HL-60 (cell line): ENCODE measurements at regions not wholly inside any gene's neighbourhood (a gene's known extent, or its start where the extent isn't known, plus 50 kb on each side); places are given as distances from the start of the nearest gene placed in this dataset.

Experiments
- DNase-seq, 2 experiments: peaks; one replicate each; pipeline ENCODE4 v3.0.0-alpha.2; 2010 to 2020; ENCODE audit warnings: low read depth in 1 of 2, low spot score in 1 of 2
- H3K27ac ChIP-seq: fragments of 250-450 bp; sonication (Bioruptor Pico); replicated peaks from 2 replicates; pipeline ENCODE4 v1.5.1; 2020; ENCODE audit warnings: mild to moderate bottlenecking, moderate library complexity
- H3K27me3 ChIP-seq: fragments of 250-450 bp; sonication (Bioruptor Pico); 2 replicates; pipeline ENCODE4 v1.5.1; 2021; ENCODE audit warnings: mild to moderate bottlenecking, moderate library complexity; ENCODE audit not compliant: insufficient read depth, poor library complexity, severe bottlenecking
- H3K4me3 ChIP-seq: replicated peaks from 2 replicates; pipeline ENCODE4 v1.5.1; 2011; ENCODE audit warnings: mild to moderate bottlenecking, control low read depth, low read length; ENCODE audit not compliant: insufficient read depth
- GABPA ChIP-seq: IDR thresholded peaks from 2 replicates; pipeline ENCODE4 v1.6.1; 2012; ENCODE audit warnings: low read depth
- POLR2AphosphoS5 ChIP-seq: IDR thresholded peaks from 2 replicates; pipeline ENCODE4 v1.6.1; 2012; ENCODE audit warnings: low read depth
- REST ChIP-seq: IDR thresholded peaks from 2 replicates; pipeline ENCODE4 v1.6.1; 2012; ENCODE audit warnings: low read depth; ENCODE audit not compliant: insufficient replicate concordance
- SPI1 ChIP-seq: IDR thresholded peaks from 2 replicates; pipeline ENCODE4 v1.6.1; 2012; ENCODE audit warnings: low read depth, mild to moderate bottlenecking, borderline replicate concordance
- TF ChIP-seq, protein P1 (sequence below): IDR thresholded peaks from one replicate; pipeline ENCODE4 v1.5.1; 2011; ENCODE audit warnings: low read length, control low read depth, inconsistent platforms; ENCODE audit not compliant: insufficient read depth

DNA sequence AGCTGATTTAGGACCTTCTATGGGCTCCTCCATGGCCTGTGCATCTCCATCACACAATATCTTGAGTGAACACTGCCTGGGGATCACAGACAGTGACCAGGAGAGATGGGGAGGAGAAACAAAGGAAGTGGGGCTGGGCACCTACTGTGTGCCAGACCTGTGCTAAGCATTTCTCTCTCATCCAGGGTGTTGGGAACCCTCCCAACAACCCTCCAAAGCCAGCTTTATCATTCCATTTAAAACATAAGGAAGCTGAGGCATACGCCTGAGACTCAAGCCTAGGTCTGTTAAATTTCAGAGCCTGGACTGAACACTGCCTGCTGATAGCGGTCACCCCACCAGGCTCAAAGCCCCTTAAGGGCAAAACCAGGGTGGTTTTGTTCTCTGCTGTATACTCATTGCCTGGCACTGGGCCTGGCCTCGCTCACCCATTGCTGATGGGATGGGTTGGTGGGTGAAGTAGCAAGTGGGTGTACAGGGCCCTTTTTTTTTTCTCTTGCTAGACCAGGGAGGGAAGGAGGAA is 130.1 kb downstream of the MN1 start:
- TF ChIP-seq POLR2AphosphoS5 (no peak), REST (no peak), SPI1 (no peak), GABPA (no peak)
- TF ChIP-seq, protein P1, sequence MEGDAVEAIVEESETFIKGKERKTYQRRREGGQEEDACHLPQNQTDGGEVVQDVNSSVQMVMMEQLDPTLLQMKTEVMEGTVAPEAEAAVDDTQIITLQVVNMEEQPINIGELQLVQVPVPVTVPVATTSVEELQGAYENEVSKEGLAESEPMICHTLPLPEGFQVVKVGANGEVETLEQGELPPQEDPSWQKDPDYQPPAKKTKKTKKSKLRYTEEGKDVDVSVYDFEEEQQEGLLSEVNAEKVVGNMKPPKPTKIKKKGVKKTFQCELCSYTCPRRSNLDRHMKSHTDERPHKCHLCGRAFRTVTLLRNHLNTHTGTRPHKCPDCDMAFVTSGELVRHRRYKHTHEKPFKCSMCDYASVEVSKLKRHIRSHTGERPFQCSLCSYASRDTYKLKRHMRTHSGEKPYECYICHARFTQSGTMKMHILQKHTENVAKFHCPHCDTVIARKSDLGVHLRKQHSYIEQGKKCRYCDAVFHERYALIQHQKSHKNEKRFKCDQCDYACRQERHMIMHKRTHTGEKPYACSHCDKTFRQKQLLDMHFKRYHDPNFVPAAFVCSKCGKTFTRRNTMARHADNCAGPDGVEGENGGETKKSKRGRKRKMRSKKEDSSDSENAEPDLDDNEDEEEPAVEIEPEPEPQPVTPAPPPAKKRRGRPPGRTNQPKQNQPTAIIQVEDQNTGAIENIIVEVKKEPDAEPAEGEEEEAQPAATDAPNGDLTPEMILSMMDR = no peak
- no peak overlapping the region for H3K27ac ChIP-seq

DNA sequence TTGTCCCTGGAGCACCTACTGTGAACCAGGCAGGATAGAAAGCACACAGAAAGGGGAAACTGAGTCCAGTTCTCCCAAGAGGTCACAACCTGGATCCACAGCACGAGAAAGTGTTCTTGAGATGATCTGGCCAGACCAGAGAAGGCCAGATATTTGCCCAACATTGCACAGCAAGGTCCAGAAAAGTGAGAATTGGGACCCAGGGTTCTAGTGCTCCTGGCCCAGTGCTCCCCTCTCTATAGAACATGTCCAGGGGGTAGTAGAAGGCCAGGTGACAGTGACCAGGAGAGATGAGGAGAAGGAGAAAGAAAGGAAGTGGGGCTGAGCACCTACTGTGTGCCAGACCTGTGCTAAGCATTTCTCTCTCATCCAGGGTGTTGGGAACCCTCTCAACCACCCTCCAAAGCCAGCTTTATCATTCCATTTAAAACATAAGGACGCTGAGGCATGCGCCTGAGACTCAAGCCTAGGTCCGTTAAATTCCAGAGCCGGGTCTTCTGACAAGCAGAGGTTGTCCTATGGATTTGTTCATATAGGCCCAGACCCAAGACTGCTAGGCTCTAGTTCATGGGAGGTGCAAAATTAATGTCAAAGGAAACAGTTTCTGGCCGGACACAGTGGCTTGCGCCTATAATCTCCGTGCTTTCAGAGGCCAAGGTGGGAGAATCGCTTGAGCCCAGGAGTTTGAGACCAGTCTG is 128.7 kb downstream of the MN1 start:
- H3K27ac ChIP-seq = no peak overlapping the region
- no peak for TF ChIP-seq POLR2AphosphoS5
- TF ChIP-seq GABPA = no peak
- no peak for TF ChIP-seq REST
- no peak for TF ChIP-seq SPI1
- TF ChIP-seq, protein P1 = no peak
- no peak for DNase-seq
- no peaks in the 10 kb centered on the region for H3K27me3 ChIP-seq
- H3K4me3 ChIP-seq = no peak overlapping the region

More for the DNA sequence above, 130.1 kb downstream of the MN1 start:
- Histone ChIP-seq H3K4me3 (no peak overlapping the region), H3K27me3 (no peaks in the 10 kb centered on the region)
- no peak for DNase-seq

- no peak for TF ChIP-seq GABPA
- H3K27ac ChIP-seq = no peak overlapping the region
- H3K4me3 ChIP-seq = no peak overlapping the region
- no peak for DNase-seq
- no peaks in the 10 kb centered on the region for H3K27me3 ChIP-seq
Observed at GRCh38 chr22:27673839-27674238, 127.7 kb downstream of the MN1 start.

- no peaks in the 10 kb centered on the region for H3K27me3 ChIP-seq
- DNase-seq = no peak
- H3K27ac ChIP-seq = no peak overlapping the region
- TF ChIP-seq SPI1 (no peak), POLR2AphosphoS5 (no peak), REST (no peak), GABPA (no peak)
- TF ChIP-seq, protein P1 = no peak
- H3K4me3 ChIP-seq = no peak overlapping the region
Observed at GRCh38 chr22:27674261-27674923, 127.2 kb downstream of the MN1 start.
